A673 (cell line): ENCODE measurements at regions not wholly inside any gene's neighbourhood (a gene's known extent, or its start where the extent isn't known, plus 50 kb on each side); places are given as distances from the start of the nearest gene placed in this dataset.

ENCODE experiments used
- BruUV-seq: library from RNA; stranded (reverse); fragments of 400-500 nt; replicated peaks from 2 replicates; lab custom pipeline; 2021; lab: Mats Ljungman, UMichigan
- CTCF ChIA-PET: fragments of 300-600 bp; sonication (Branson Sonifier 250); formaldehyde crosslinking; loops from one replicate; lab custom pipeline; 2022; ENCODE audit warnings: antibody characterized with exemption; lab: Charles Lee
- POLR2A ChIA-PET: fragments of 300-600 bp; sonication (Branson Sonifier 250); formaldehyde crosslinking; loops from one replicate; lab custom pipeline; 2022; ENCODE audit warnings: antibody characterized with exemption; ENCODE audit not compliant: low non-redundant PET; lab: Charles Lee
- DNase-seq: peaks from one replicate; pipeline ENCODE4 v3.0.0-alpha.2; 2015; ENCODE audit warnings: low spot score
- H3K27ac ChIP-seq: fragments of 200-600 bp; sonication (generic); 2 replicates; pipeline ENCODE4 v1.5.1; 2016; ENCODE audit warnings: mixed run types, low read depth, mild to moderate bottlenecking, mixed read lengths, antibody characterized with exemption, low read length; ENCODE audit not compliant: poor library complexity, severe bottlenecking
- H3K27me3 ChIP-seq: fragments of 200-600 bp; sonication (generic); replicated peaks from 2 replicates; pipeline ENCODE4 v1.6.1; 2017; ENCODE audit warnings: mixed run types, low read depth, mild to moderate bottlenecking, mixed read lengths, antibody characterized with exemption, low read length; ENCODE audit not compliant: insufficient read depth, poor library complexity
- H3K36me3 ChIP-seq: fragments of 200-600 bp; sonication (generic); 2 replicates; pipeline ENCODE4 v1.6.1; 2016; ENCODE audit warnings: mixed run types, mild to moderate bottlenecking, mixed read lengths, antibody characterized with exemption, low read length; ENCODE audit not compliant: insufficient read depth, poor library complexity, severe bottlenecking
- H3K4me1 ChIP-seq: fragments of 200-600 bp; sonication (generic); 2 replicates; pipeline ENCODE4 v1.6.1; 2017; ENCODE audit warnings: mixed run types, mild to moderate bottlenecking, mixed read lengths, antibody characterized with exemption, low read length; ENCODE audit not compliant: insufficient read depth, poor library complexity, severe bottlenecking
- H3K4me3 ChIP-seq: fragments of 200-600 bp; sonication (generic); 2 replicates; pipeline ENCODE4 v1.5.1; 2016; ENCODE audit warnings: low read depth, mixed run types, mild to moderate bottlenecking, mixed read lengths, low read length; ENCODE audit not compliant: poor library complexity, severe bottlenecking
- H3K9me3 ChIP-seq: fragments of 200-600 bp; sonication (generic); 2 replicates; pipeline ENCODE4 v1.6.1; 2016; ENCODE audit warnings: mixed run types, low read depth, mild to moderate bottlenecking, mixed read lengths, antibody characterized with exemption, low read length; ENCODE audit not compliant: poor library complexity, severe bottlenecking
- EZH2 ChIP-seq: fragments of 200-600 bp; sonication (generic); IDR thresholded peaks from 2 replicates; pipeline ENCODE4 v1.6.1; 2017; ENCODE audit warnings: borderline replicate concordance, low read depth, mild to moderate bottlenecking, mixed read lengths, antibody characterized with exemption, low read length; ENCODE audit not compliant: poor library complexity, severe bottlenecking
- intact Hi-C: fragments of 100-400 bp; cut with micrococcal nuclease; formaldehyde crosslinking; loops from one replicate; pipeline ENCODE4 v1.10.0; 2022; ENCODE audit not compliant: unreplicated experiment
- TF ChIP-seq, protein P1 (sequence below): fragments of 300-800, 200-600 bp; sonication (generic); conservative IDR thresholded peaks from 2 replicates; pipeline ENCODE4 v1.5.1; 2017; ENCODE audit warnings: low read depth, mild to moderate bottlenecking, antibody characterized with exemption, low read length, moderate library complexity, mixed read lengths

DNA sequence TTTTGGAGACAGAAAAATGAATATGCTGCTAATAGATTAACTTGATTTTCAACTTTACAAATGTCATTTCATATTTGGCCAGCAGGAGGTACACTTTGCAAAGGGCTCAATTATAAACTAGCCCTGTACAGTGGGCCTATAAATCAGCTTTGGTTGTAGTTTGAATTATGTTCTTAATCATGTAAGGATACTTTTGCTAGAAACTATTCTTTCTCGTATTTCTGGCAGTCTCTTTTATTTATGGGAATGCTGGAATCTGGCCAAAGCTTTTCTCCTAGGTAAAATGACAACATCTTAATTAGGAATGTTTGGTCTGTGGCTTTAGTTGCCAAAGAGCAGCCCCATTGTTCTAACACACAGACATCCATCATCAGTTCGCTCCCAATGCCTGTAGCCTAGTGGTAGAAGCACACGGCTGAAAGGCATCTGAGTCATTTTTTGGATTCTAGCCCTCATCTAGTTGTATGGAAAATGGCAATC lies 1322.3 kb upstream of the SEL1L start:
- TF ChIP-seq, protein P1, sequence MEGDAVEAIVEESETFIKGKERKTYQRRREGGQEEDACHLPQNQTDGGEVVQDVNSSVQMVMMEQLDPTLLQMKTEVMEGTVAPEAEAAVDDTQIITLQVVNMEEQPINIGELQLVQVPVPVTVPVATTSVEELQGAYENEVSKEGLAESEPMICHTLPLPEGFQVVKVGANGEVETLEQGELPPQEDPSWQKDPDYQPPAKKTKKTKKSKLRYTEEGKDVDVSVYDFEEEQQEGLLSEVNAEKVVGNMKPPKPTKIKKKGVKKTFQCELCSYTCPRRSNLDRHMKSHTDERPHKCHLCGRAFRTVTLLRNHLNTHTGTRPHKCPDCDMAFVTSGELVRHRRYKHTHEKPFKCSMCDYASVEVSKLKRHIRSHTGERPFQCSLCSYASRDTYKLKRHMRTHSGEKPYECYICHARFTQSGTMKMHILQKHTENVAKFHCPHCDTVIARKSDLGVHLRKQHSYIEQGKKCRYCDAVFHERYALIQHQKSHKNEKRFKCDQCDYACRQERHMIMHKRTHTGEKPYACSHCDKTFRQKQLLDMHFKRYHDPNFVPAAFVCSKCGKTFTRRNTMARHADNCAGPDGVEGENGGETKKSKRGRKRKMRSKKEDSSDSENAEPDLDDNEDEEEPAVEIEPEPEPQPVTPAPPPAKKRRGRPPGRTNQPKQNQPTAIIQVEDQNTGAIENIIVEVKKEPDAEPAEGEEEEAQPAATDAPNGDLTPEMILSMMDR = peak; percentile 74
- no peak for TF ChIP-seq EZH2
- H3K4me3 ChIP-seq = no peak overlapping the region
- POLR2A ChIA-PET = no interaction called here
- DNase-seq = peak; percentile 74
- intact Hi-C loops = loop anchor here (2.0 to 10.0 kb wide), 2 partner anchors 217 to 439 kb away; no protein-coding TSS in a partner anchor
- no peaks in the 10 kb centered on the region for H3K27me3 ChIP-seq
- CTCF ChIA-PET = interaction anchor here (1.0 kb wide), 1 partner anchor 216 kb away, joined by 4 read pairs; no protein-coding TSS in a partner anchor
- no peaks in the 10 kb centered on the region for H3K36me3 ChIP-seq
- no TSS peak for BruUV-seq
- no peak overlapping the region for H3K27ac ChIP-seq
- H3K4me1 ChIP-seq = peaks cover 27% of the 10 kb centered on the region
- H3K9me3 ChIP-seq = no peaks in the 10 kb centered on the region

DNA sequence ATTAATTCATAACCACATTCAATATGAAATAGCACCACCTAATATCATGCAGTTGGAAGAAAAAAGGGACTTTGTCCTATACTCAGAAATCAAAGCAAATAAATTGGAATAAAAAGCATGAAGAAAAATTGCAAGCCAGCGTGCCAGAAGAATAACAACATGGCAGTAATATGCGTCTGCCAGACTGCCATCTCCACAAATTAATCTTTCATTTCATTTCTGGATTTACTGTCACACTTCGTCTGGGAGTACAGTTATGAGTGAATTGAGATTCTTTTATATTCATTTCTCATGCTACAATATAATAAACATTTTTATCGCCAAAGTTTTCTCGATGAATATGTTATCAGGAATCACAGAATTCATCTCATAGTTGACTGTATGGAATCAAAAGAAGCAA lies 1327.7 kb upstream of the SEL1L start:
- H3K9me3 ChIP-seq = no peaks in the 10 kb centered on the region
- no TSS peak for BruUV-seq
- intact Hi-C loops = no loop called here
- no peaks in the 10 kb centered on the region for H3K27me3 ChIP-seq
- POLR2A ChIA-PET = no interaction called here
- H3K4me3 ChIP-seq = no peak overlapping the region
- no peak overlapping the region for H3K27ac ChIP-seq
- peaks cover under 1% of the 10 kb centered on the region for H3K4me1 ChIP-seq
- CTCF ChIA-PET = no interaction called here
- TF ChIP-seq, protein P1 = no peak
- no peak for TF ChIP-seq EZH2
- DNase-seq = no peak
- no peaks in the 10 kb centered on the region for H3K36me3 ChIP-seq

DNA sequence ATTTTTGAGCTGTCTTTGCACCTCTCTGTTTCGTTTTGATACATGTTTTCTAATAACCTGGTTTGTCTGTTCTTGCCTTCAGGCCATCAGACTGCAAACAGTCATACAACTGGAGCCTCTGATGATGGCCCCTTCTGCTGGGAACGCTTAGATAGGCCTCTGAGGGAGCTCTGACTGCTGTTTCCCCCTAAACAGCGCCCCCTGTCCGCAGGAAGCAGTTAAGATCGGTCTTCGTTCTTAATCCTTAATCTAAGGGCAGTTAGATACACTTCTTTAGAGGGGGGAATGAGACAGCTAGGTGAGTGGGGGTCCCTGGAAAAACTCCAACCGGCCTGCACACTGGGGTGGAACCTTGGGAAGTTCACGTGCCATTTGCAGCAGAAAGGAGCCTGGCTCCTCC lies 1338.8 kb upstream of the SEL1L start:
- H3K4me1 ChIP-seq = no peaks in the 10 kb centered on the region
- no peak overlapping the region for H3K27ac ChIP-seq
- ChIA-PET POLR2A (no interaction called here), CTCF (interaction anchor here (0.7 kb wide), 1 partner anchor 15 kb away, joined by 3 read pairs; no protein-coding TSS in a partner anchor)
- no peaks in the 10 kb centered on the region for H3K36me3 ChIP-seq
- intact Hi-C loops = no loop called here
- no peak overlapping the region for H3K4me3 ChIP-seq
- no peaks in the 10 kb centered on the region for H3K27me3 ChIP-seq
- no TSS peak for BruUV-seq
- no peaks in the 10 kb centered on the region for H3K9me3 ChIP-seq
- peak; percentile 47 for DNase-seq
- TF ChIP-seq EZH2 = no peak
- TF ChIP-seq, protein P1 = peak; percentile 60
